HepG2 (cell line): ENCODE measurements at regions not wholly inside any gene's neighbourhood (a gene's known extent, or its start where the extent isn't known, plus 50 kb on each side); places are given as distances from the start of the nearest gene placed in this dataset.
A peak's percentile ranks its signal among the peaks of the same experiment; 100 is the strongest.

Experiments used
- ASH2L ChIP-seq: fragments of 300-600, 200-600 bp; sonication (generic); IDR thresholded peaks from 2 replicates; pipeline ENCODE4 v1.7.0; 2017; ENCODE audit warnings: low read depth, mild to moderate bottlenecking, moderate library complexity, mixed read lengths, low read length; ENCODE audit not compliant: insufficient read length
- ATM ChIP-seq: fragments of 450-650 bp; IDR thresholded peaks from 2 replicates; pipeline ENCODE4 v1.7.1; 2017; ENCODE audit warnings: mild to moderate bottlenecking, borderline replicate concordance
- DNMT3B ChIP-seq: conservative IDR thresholded peaks from 2 replicates; pipeline ENCODE4 v1.6.1; 2016; ENCODE audit warnings: missing biosample characterization, control low read depth
- DR1 ChIP-seq: sonication (generic); formaldehyde crosslinking; IDR thresholded peaks from 2 replicates; pipeline ENCODE4 v1.8.0; 2021; ENCODE audit warnings: mild to moderate bottlenecking, missing genetic modification reagents, inconsistent platforms
- GATAD1 ChIP-seq: IDR thresholded peaks from 2 replicates; pipeline ENCODE4 v1.6.1; 2016; ENCODE audit warnings: missing genetic modification reagents, missing compliant biosample characterization
- HNF1B ChIP-seq: sonication (generic); formaldehyde crosslinking; IDR thresholded peaks from 2 replicates; pipeline ENCODE4 v1.5.1; 2020; ENCODE audit warnings: mild to moderate bottlenecking, moderate library complexity, missing genetic modification reagents
- ISX ChIP-seq: sonication (generic); formaldehyde crosslinking; conservative IDR thresholded peaks from 2 replicates; pipeline ENCODE4 v1.5.0; 2020; ENCODE audit warnings: missing genetic modification reagents
- JUND ChIP-seq: sonication (generic); formaldehyde crosslinking; IDR thresholded peaks from 2 replicates; pipeline ENCODE4 v1.8.0; 2022; ENCODE audit warnings: mild to moderate bottlenecking, missing genetic modification reagents
- KLF15 ChIP-seq: sonication (generic); formaldehyde crosslinking; IDR thresholded peaks from 2 replicates; pipeline ENCODE4 v1.8.1; 2023; ENCODE audit warnings: borderline replicate concordance, mild to moderate bottlenecking, inconsistent platforms, missing genetic modification reagents, mixed read lengths
- MIXL1 ChIP-seq: IDR thresholded peaks from 2 replicates; pipeline ENCODE4 v1.6.1; 2016
- PCBP1 ChIP-seq: fragments of 200-400 bp; formaldehyde crosslinking; IDR thresholded peaks from 2 replicates; pipeline ENCODE4 v1.6.1; 2017; ENCODE audit warnings: mild to moderate bottlenecking, low read depth, low read length, borderline replicate concordance
- PITX1 ChIP-seq: sonication (generic); formaldehyde crosslinking; IDR thresholded peaks from 2 replicates; pipeline ENCODE4 v1.5.1; 2020; ENCODE audit warnings: mild to moderate bottlenecking, missing genetic modification reagents
- POGK ChIP-seq: sonication (generic); formaldehyde crosslinking; conservative IDR thresholded peaks from 2 replicates; pipeline ENCODE4 v1.8.0; 2022; ENCODE audit warnings: mild to moderate bottlenecking, moderate library complexity, missing genetic modification reagents
- PRMT3 ChIP-seq: sonication (generic); formaldehyde crosslinking; IDR thresholded peaks from 2 replicates; pipeline ENCODE4 v1.8.1; 2022; ENCODE audit warnings: low read depth, mild to moderate bottlenecking, moderate library complexity, missing genetic modification reagents, borderline replicate concordance
- RXRA ChIP-seq: sonication (generic); formaldehyde crosslinking; IDR thresholded peaks from 2 replicates; pipeline ENCODE4 v1.5.1; 2020; ENCODE audit warnings: missing genetic modification reagents
- SKI ChIP-seq: fragments of 450-650 bp; IDR thresholded peaks from one replicate; pipeline ENCODE4 v1.6.1; 2018; ENCODE audit warnings: mild to moderate bottlenecking; ENCODE audit not compliant: partially characterized antibody
- SP5 ChIP-seq: IDR thresholded peaks from 2 replicates; pipeline ENCODE4 v1.6.1; 2016; ENCODE audit warnings: low read depth, borderline replicate concordance
- TSC22D2 ChIP-seq: sonication (generic); formaldehyde crosslinking; IDR thresholded peaks from 2 replicates; pipeline ENCODE4 v1.5.1; 2020; ENCODE audit warnings: missing genetic modification reagents, mild to moderate bottlenecking, borderline replicate concordance
- ZBTB44 ChIP-seq: sonication (generic); formaldehyde crosslinking; IDR thresholded peaks from 2 replicates; pipeline ENCODE4 v1.4.0; 2020; ENCODE audit warnings: missing genetic modification reagents
- ZNF138 ChIP-seq: sonication (generic); formaldehyde crosslinking; IDR thresholded peaks from 2 replicates; pipeline ENCODE4 v1.5.0; 2020; ENCODE audit warnings: mild to moderate bottlenecking, low read depth, missing genetic modification reagents
- ZNF530 ChIP-seq: sonication (generic); formaldehyde crosslinking; IDR thresholded peaks from 2 replicates; pipeline ENCODE4 v1.5.0; 2020; ENCODE audit warnings: low read depth, mild to moderate bottlenecking, missing genetic modification reagents
- ZNF747 ChIP-seq: sonication (generic); formaldehyde crosslinking; IDR thresholded peaks from 2 replicates; pipeline ENCODE4 v1.8.1; 2023; ENCODE audit warnings: missing genetic modification reagents, mild to moderate bottlenecking, borderline replicate concordance
- TF ChIP-seq, protein P1 (sequence below): sonication (generic); formaldehyde crosslinking; IDR thresholded peaks from 2 replicates; pipeline ENCODE4 v1.5.0; 2020; ENCODE audit warnings: missing genetic modification reagents
- TF ChIP-seq, protein P2 (sequence below): sonication (generic); formaldehyde crosslinking; IDR thresholded peaks from 2 replicates; pipeline ENCODE4 v1.8.1; 2023; ENCODE audit warnings: mild to moderate bottlenecking, missing genetic modification reagents, borderline replicate concordance

GRCh38 chr10:43863859-43864591 lies 215.3 kb upstream of the ZNF32 start (continued):
- TF ChIP-seq POGK (CRISPR knock-in tag) (peak; percentile 81), PRMT3 (no peak), PCBP1 (no peak), SKI (no peak), PITX1 (CRISPR knock-in tag) (peak; percentile 47; the same call in 1 of the 2 replicates), GATAD1 (peak; percentile 46; the same call in 1 of the 2 replicates), SP5 (CRISPR knock-in tag) (0 out of 2 replicates have a peak, but pooled peaks have one; percentile 39), KLF15 (no peak), ZBTB44 (no peak), JUND (CRISPR knock-in tag) (peak; percentile 86), DNMT3B (CRISPR knock-in tag) (no peak; the same call in 1 of the 2 replicates), ISX (CRISPR knock-in tag) (no peak), TSC22D2 (no peak; the same call in 1 of the 2 replicates), ATM (no peak), RXRA (peak; percentile 70; the same call in 1 of the 2 replicates), MIXL1 (CRISPR knock-in tag) (peak; percentile 76; the same call in 1 of the 2 replicates), ASH2L (peak; percentile 84), ZNF138 (CRISPR knock-in tag) (no peak), ZNF530 (CRISPR knock-in tag) (no peak), HNF1B (CRISPR knock-in tag) (peak; percentile 82; the same call in 1 of the 2 replicates), ZNF747 (CRISPR knock-in tag) (peak; percentile 66; the same call in 1 of the 2 replicates), DR1 (no peak)
- TF ChIP-seq, protein P1, sequence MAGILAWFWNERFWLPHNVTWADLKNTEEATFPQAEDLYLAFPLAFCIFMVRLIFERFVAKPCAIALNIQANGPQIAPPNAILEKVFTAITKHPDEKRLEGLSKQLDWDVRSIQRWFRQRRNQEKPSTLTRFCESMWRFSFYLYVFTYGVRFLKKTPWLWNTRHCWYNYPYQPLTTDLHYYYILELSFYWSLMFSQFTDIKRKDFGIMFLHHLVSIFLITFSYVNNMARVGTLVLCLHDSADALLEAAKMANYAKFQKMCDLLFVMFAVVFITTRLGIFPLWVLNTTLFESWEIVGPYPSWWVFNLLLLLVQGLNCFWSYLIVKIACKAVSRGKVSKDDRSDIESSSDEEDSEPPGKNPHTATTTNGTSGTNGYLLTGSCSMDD (CRISPR knock-in tag) = 0 out of 2 replicates have a peak, but pooled peaks have one; percentile 57
- TF ChIP-seq, protein P2, sequence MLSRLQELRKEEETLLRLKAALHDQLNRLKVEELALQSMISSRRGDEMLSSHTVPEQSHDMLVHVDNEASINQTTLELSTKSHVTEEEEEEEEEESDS (CRISPR knock-in tag) = 0 out of 2 replicates have a peak, but pooled peaks have one; percentile 69
